K562 (cell line): ENCODE measurements at regions not wholly inside any gene's neighbourhood (a gene's known extent, or its start where the extent isn't known, plus 50 kb on each side); places are given as distances from the start of the nearest gene placed in this dataset.

Source experiments
- ATAC-seq: fragments of 200-7000 bp; cut with Tn5 transposase; 3 replicates; pipeline ENCODE4 v1.9.1; 2020; ENCODE audit warnings: moderate library complexity
- BruUV-seq: library from RNA; stranded (reverse); fragments of 400-500 nt; replicated peaks from 2 replicates; lab custom pipeline; 2021; lab: Mats Ljungman, UMichigan
- CTCF ChIA-PET: fragments of 300-600 bp; formaldehyde crosslinking; extraction: SDS; loops from one replicate; lab custom pipeline; 2021; ENCODE audit warnings: low intra/inter-chr PET ratio; lab: Yijun Ruan, JAX
- POLR2A ChIA-PET: fragments of 300-600, 350-650 bp; sonication (Branson Sonifier 250); formaldehyde crosslinking; extraction: SDS; loops from one replicate; lab custom pipeline; 2021; ENCODE audit warnings: antibody characterized with exemption, inconsistent platforms; lab: Yijun Ruan, JAX
- DNase-seq, 4 experiments: peaks; one replicate each; pipeline versions ENCODE4 v3.0.0 to v3.0.0-alpha.2; 2011 to 2018; ENCODE audit warnings: low spot score in 3 of 4, mixed read lengths in 3 of 4; ENCODE audit errors: extremely low read depth in 1 of 4
- FAIRE-seq: peaks from 2 replicates; lab custom pipeline; 2011; peaks lifted over from hg19 to GRCh38; lab: Jason Lieb, UNC
- H2AFZ ChIP-seq: 2 replicates; pipeline ENCODE4 v1.6.0; 2011; ENCODE audit warnings: low read depth, low read length, control low read depth, inconsistent platforms
- H3K27ac ChIP-seq: fragments of 200-600 bp; 3 replicates; pipeline ENCODE4 v1.8.0; 2011; ENCODE audit warnings: low read depth, mild to moderate bottlenecking, control low read depth, inconsistent platforms, low read length, moderate library complexity, mixed read lengths; ENCODE audit errors: extremely low read depth
- H3K27me3 ChIP-seq, 2 experiments: fragments of 300-600 bp in 1 of 2; 2 replicates in 1 of 2; 3 replicates in 1 of 2; pipeline versions ENCODE4 v1.6.0 to v1.8.0; 2011; ENCODE audit warnings: inconsistent platforms in 2 of 2, low read length in 2 of 2, mild to moderate bottlenecking in 1 of 2, mixed read lengths in 1 of 2, moderate library complexity in 1 of 2; ENCODE audit not compliant: control insufficient read depth in 2 of 2, insufficient read depth in 2 of 2
- H3K36me3 ChIP-seq: fragments of 300-600 bp; 3 replicates; pipeline ENCODE4 v1.8.0; 2011; ENCODE audit warnings: mild to moderate bottlenecking, low read length, inconsistent platforms; ENCODE audit not compliant: control insufficient read depth, insufficient read depth
- H3K4me1 ChIP-seq, 2 experiments: fragments of 200-600 bp in 1 of 2; replicated peaks in 1 of 2; 2 replicates in 1 of 2; 3 replicates in 1 of 2; pipeline versions ENCODE4 v1.5.1 to v1.8.0; 2011; ENCODE audit warnings: inconsistent platforms in 2 of 2, low read length in 2 of 2, mild to moderate bottlenecking in 1 of 2, mixed read lengths in 1 of 2, moderate library complexity in 1 of 2; ENCODE audit not compliant: control insufficient read depth in 2 of 2, insufficient read depth in 2 of 2
- H3K4me2 ChIP-seq: 2 replicates; pipeline ENCODE4 v1.6.1; 2011; ENCODE audit warnings: low read length, control low read depth, inconsistent platforms, mixed read lengths; ENCODE audit not compliant: insufficient read depth
- H3K4me3 ChIP-seq: fragments of 200-600 bp; sonication (generic), shearing (Covaris generic); 2 replicates; pipeline ENCODE4 v1.5.1; 2016; ENCODE audit warnings: control low read depth, inconsistent platforms
- H3K79me2 ChIP-seq: fragments of 200-600 bp; 3 replicates; pipeline ENCODE4 v1.8.0; 2011; ENCODE audit warnings: low read length, inconsistent platforms; ENCODE audit not compliant: control insufficient read depth, insufficient read depth
- H3K9ac ChIP-seq, 2 experiments: 2 replicates each; pipeline versions ENCODE4 v1.6.0 to v1.6.1; 2011; ENCODE audit warnings: low read depth in 2 of 2, low read length in 2 of 2, control low read depth in 1 of 2, inconsistent platforms in 1 of 2, mild to moderate bottlenecking in 1 of 2, mixed read lengths in 1 of 2; ENCODE audit not compliant: insufficient read depth in 1 of 2
- H3K9me1 ChIP-seq: one replicate; pipeline ENCODE4 v1.6.0; 2011; ENCODE audit warnings: inconsistent platforms, mild to moderate bottlenecking, low read length, moderate library complexity; ENCODE audit not compliant: control insufficient read depth, insufficient read depth
- H3K9me3 ChIP-seq: replicated peaks from 2 replicates; pipeline ENCODE4 v1.5.1; 2011; ENCODE audit warnings: low read depth, low read length, inconsistent platforms; ENCODE audit not compliant: control insufficient read depth, insufficient read depth
- H4K20me1 ChIP-seq: replicated peaks from 2 replicates; pipeline ENCODE4 v1.6.1; 2011; ENCODE audit warnings: low read length, inconsistent platforms, mixed read lengths; ENCODE audit not compliant: control insufficient read depth, insufficient read depth
- ESRRA ChIP-seq: fragments of 450-650 bp; IDR thresholded peaks from 2 replicates; pipeline ENCODE4 v1.6.1; 2014; ENCODE audit warnings: low read depth, mild to moderate bottlenecking, moderate library complexity, borderline replicate concordance
- GATA2 ChIP-seq: sonication (generic); formaldehyde crosslinking; IDR thresholded peaks from 2 replicates; pipeline ENCODE4 v1.4.0; 2020; ENCODE audit warnings: mild to moderate bottlenecking, missing genetic modification reagents
- HDAC3 ChIP-seq: fragments of 450-650 bp; IDR thresholded peaks from 2 replicates; pipeline ENCODE4 v1.6.1; 2018; ENCODE audit warnings: borderline replicate concordance, mild to moderate bottlenecking, moderate library complexity; ENCODE audit not compliant: partially characterized antibody
- KLF1 ChIP-seq: fragments of 450-650 bp; IDR thresholded peaks from 2 replicates; pipeline ENCODE4 v1.6.1; 2016; ENCODE audit warnings: missing genetic modification characterization, missing compliant biosample characterization
- POU5F1 ChIP-seq: fragments of 150-350 bp; IDR thresholded peaks from 2 replicates; pipeline ENCODE4 v1.6.1; 2014; ENCODE audit warnings: borderline replicate concordance, low read length, low read depth, mild to moderate bottlenecking; ENCODE audit not compliant: partially characterized antibody
- TCF7 ChIP-seq: sonication (generic); IDR thresholded peaks from 2 replicates; pipeline ENCODE4 v1.6.1; 2016; ENCODE audit warnings: antibody characterized with exemption, borderline replicate concordance
- ZFP30 ChIP-seq: fragments of 250-450 bp; sonication (Bioruptor Pico); IDR thresholded peaks from 2 replicates; pipeline ENCODE4 v1.8.0; 2022; ENCODE audit warnings: moderate library complexity, mild to moderate bottlenecking, inconsistent platforms, borderline replicate concordance
- ZNF75A ChIP-seq: fragments of 450-650 bp; formaldehyde crosslinking; IDR thresholded peaks from 2 replicates; pipeline ENCODE4 v1.4.0; 2020; ENCODE audit warnings: mild to moderate bottlenecking
- WGBS: fragments of 100-300 bp; shearing (Covaris generic); methylation state at CpG from one replicate; pipeline ENCODE4 v1.1.6; 2016; ENCODE audit warnings: low coverage, mixed read lengths; ENCODE audit not compliant: insufficient coverage; ENCODE audit errors: missing lambda C conversion rate; 5-methylcytosine and 5-hydroxymethylcytosine counted together
- in situ Hi-C: fragments of 300-500 bp; cut with MboI; formaldehyde crosslinking; loops from 4 replicates; pipeline ENCODE4 v1.15.0; 2018; ENCODE audit warnings: inconsistent platforms, mixed read lengths
- intact Hi-C: fragments of 100-400 bp; cut with micrococcal nuclease; formaldehyde crosslinking; loops from 2 replicates; pipeline ENCODE4 v1.14.2; 2022
- TF ChIP-seq, protein P1 (sequence below): sonication (generic); formaldehyde crosslinking; IDR thresholded peaks from 2 replicates; pipeline ENCODE4 v1.8.0; 2022; ENCODE audit warnings: mild to moderate bottlenecking, missing genetic modification reagents
- TF ChIP-seq, protein P2 (sequence below): IDR thresholded peaks from 3 replicates; pipeline ENCODE4 v1.6.1; 2011; ENCODE audit warnings: borderline replicate concordance, mild to moderate bottlenecking, moderate library complexity; ENCODE audit not compliant: insufficient read length; ENCODE audit errors: extremely low read depth
- TF ChIP-seq, protein P3 (sequence below): fragments of 250-450 bp; sonication (Bioruptor Pico); IDR thresholded peaks from 2 replicates; pipeline ENCODE4 v1.4.0; 2020; ENCODE audit warnings: mild to moderate bottlenecking

- TF ChIP-seq, protein P1, sequence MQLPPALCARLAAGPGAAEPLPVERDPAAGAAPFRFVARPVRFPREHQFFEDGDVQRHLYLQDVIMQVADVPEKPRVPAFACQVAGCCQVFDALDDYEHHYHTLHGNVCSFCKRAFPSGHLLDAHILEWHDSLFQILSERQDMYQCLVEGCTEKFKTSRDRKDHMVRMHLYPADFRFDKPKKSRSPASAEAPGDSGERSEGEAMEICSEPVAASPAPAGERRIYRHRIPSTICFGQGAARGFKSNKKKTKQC: no peak
- no peak for TF ChIP-seq HDAC3
Observed at GRCh38 chr12:89991807-89992590, 283.4 kb upstream of the ATP2B1 start (continued).

GRCh38 chr12:89988188-89988915, 279.7 kb upstream of the ATP2B1 start:
- in situ Hi-C loops: no loop called here
- no peak overlapping the region for H3K9ac ChIP-seq
- H3K36me3 ChIP-seq: no peaks in the 10 kb centered on the region
- ChIA-PET CTCF (no interaction called here), POLR2A (interaction anchor here (2.1 kb wide), 1 partner anchor 11 kb away, joined by 7 read pairs; no protein-coding TSS in a partner anchor)
- no peaks in the 10 kb centered on the region for H3K9me3 ChIP-seq
- WGBS: 2% methylated on average over 5 of the region's 5 CpGs
- H3K4me2 ChIP-seq: no peak overlapping the region
- no peak overlapping the region for H2AFZ ChIP-seq
- no peaks in the 10 kb centered on the region for H3K9me1 ChIP-seq
- no peaks in the 10 kb centered on the region for H3K79me2 ChIP-seq
- no peak overlapping the region for H3K4me3 ChIP-seq
- DNase-seq (no peak), FAIRE-seq (no peak), ATAC-seq (no peak)
- no peaks in the 10 kb centered on the region for H3K4me1 ChIP-seq
- no peaks in the 10 kb centered on the region for H3K27me3 ChIP-seq
- no TSS peak for BruUV-seq
- intact Hi-C loops: no loop called here
- no peak overlapping the region for H3K27ac ChIP-seq
- no peaks in the 10 kb centered on the region for H4K20me1 ChIP-seq
- TF ChIP-seq TCF7 (no peak), ZFP30 (CRISPR knock-in tag) (no peak), GATA2 (no peak), KLF1 (tag) (no peak), ZNF75A (no peak), POU5F1 (no peak), ESRRA (no peak)
- TF ChIP-seq, protein P2, sequence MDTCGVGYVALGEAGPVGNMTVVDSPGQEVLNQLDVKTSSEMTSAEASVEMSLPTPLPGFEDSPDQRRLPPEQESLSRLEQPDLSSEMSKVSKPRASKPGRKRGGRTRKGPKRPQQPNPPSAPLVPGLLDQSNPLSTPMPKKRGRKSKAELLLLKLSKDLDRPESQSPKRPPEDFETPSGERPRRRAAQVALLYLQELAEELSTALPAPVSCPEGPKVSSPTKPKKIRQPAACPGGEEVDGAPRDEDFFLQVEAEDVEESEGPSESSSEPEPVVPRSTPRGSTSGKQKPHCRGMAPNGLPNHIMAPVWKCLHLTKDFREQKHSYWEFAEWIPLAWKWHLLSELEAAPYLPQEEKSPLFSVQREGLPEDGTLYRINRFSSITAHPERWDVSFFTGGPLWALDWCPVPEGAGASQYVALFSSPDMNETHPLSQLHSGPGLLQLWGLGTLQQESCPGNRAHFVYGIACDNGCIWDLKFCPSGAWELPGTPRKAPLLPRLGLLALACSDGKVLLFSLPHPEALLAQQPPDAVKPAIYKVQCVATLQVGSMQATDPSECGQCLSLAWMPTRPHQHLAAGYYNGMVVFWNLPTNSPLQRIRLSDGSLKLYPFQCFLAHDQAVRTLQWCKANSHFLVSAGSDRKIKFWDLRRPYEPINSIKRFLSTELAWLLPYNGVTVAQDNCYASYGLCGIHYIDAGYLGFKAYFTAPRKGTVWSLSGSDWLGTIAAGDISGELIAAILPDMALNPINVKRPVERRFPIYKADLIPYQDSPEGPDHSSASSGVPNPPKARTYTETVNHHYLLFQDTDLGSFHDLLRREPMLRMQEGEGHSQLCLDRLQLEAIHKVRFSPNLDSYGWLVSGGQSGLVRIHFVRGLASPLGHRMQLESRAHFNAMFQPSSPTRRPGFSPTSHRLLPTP: no peak
- TF ChIP-seq, protein P3, sequence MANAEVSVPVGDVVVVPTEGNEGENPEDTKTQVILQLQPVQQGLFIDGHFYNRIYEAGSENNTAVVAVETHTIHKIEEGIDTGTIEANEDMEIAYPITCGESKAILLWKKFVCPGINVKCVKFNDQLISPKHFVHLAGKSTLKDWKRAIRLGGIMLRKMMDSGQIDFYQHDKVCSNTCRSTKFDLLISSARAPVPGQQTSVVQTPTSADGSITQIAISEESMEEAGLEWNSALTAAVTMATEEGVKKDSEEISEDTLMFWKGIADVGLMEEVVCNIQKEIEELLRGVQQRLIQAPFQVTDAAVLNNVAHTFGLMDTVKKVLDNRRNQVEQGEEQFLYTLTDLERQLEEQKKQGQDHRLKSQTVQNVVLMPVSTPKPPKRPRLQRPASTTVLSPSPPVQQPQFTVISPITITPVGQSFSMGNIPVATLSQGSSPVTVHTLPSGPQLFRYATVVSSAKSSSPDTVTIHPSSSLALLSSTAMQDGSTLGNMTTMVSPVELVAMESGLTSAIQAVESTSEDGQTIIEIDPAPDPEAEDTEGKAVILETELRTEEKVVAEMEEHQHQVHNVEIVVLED (CRISPR knock-in tag): no peak
